NB4 (cell line): ENCODE measurements at regions not wholly inside any gene's neighbourhood (a gene's known extent, or its start where the extent isn't known, plus 50 kb on each side); places are given as distances from the start of the nearest gene placed in this dataset.

Source experiments
- POLR2A ChIP-seq: IDR thresholded peaks from 2 replicates; pipeline ENCODE4 v1.6.1; 2011; ENCODE audit warnings: mild to moderate bottlenecking; ENCODE audit not compliant: insufficient read length; ENCODE audit errors: extremely low read depth
- TF ChIP-seq, protein P1 (sequence below): IDR thresholded peaks from one replicate; pipeline ENCODE4 v1.5.1; 2012; ENCODE audit warnings: low read depth, low read length

DNA sequence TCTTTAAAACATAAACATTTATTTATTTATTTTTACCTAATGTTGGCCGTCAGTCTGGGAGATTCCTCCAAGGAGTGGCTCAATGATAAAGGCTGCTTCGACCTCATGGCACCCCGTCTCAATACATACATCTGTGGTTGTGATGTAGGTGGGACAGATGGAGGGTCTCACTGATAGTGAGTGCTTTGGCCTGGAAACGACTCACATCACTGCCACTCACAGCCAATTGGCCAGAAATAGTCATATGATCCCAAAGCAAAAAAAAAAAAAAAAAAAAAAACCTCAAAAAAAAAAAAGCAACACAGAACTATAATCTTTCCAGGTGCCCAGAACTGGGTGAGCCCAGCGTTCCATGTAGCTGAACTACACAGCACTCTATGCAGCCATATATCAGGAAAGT is 125.4 kb downstream of the PSAT1 start:
- TF ChIP-seq, protein P1, sequence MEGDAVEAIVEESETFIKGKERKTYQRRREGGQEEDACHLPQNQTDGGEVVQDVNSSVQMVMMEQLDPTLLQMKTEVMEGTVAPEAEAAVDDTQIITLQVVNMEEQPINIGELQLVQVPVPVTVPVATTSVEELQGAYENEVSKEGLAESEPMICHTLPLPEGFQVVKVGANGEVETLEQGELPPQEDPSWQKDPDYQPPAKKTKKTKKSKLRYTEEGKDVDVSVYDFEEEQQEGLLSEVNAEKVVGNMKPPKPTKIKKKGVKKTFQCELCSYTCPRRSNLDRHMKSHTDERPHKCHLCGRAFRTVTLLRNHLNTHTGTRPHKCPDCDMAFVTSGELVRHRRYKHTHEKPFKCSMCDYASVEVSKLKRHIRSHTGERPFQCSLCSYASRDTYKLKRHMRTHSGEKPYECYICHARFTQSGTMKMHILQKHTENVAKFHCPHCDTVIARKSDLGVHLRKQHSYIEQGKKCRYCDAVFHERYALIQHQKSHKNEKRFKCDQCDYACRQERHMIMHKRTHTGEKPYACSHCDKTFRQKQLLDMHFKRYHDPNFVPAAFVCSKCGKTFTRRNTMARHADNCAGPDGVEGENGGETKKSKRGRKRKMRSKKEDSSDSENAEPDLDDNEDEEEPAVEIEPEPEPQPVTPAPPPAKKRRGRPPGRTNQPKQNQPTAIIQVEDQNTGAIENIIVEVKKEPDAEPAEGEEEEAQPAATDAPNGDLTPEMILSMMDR, result no peak
- no peak for TF ChIP-seq POLR2A
